Spleen (tissue), 11 donors: ENCODE measurements at regions not wholly inside any gene's neighbourhood (a gene's known extent, or its start where the extent isn't known, plus 50 kb on each side); places are given as distances from the start of the nearest gene placed in this dataset.

Experiments used
- DNase-seq: peaks from one replicate; pipeline ENCODE4 v3.0.0-alpha.2; 2020
- H3K27ac ChIP-seq, 8 donors: fragments of 200-600 bp; sonication (generic) in 7 of 8; 1 replicate in 4 of 8; 2 replicates in 4 of 8; pipeline versions ENCODE4 v1.5.0 to v1.8.0; 2016 to 2021; ENCODE audit warnings: inconsistent platforms in 4 of 8, mild to moderate bottlenecking in 4 of 8, moderate library complexity in 1 of 8
- H3K27me3 ChIP-seq, 7 donors: fragments of 200-600 bp; sonication (generic) in 6 of 7; replicated peaks in 1 of 7; 1 replicate in 4 of 7; 2 replicates in 3 of 7; pipeline versions ENCODE4 v1.5.0 to v1.8.0; 2016 to 2021; ENCODE audit warnings: inconsistent platforms in 3 of 7, mild to moderate bottlenecking in 1 of 7
- H3K36me3 ChIP-seq, 6 donors: fragments of 200-600 bp; sonication (generic) in 5 of 6; 1 replicate in 4 of 6; 2 replicates in 2 of 6; pipeline versions ENCODE4 v1.5.0 to v1.8.0; 2016 to 2021; ENCODE audit warnings: inconsistent platforms in 2 of 6
- H3K4me1 ChIP-seq, 6 donors: fragments of 200-600 bp; sonication (generic) in 5 of 6; 1 replicate in 3 of 6; 2 replicates in 3 of 6; pipeline versions ENCODE4 v1.5.0 to v1.8.0; 2016 to 2021; ENCODE audit warnings: inconsistent platforms in 3 of 6
- H3K4me3 ChIP-seq, 8 donors: fragments of 200-600 bp; sonication (generic) in 7 of 8; 1 replicate in 4 of 8; 2 replicates in 4 of 8; pipeline versions ENCODE4 v1.5.0 to v1.8.0; 2016 to 2021; ENCODE audit warnings: inconsistent platforms in 4 of 8, mild to moderate bottlenecking in 4 of 8, moderate library complexity in 2 of 8
- H3K9me3 ChIP-seq, 8 donors: fragments of 200-600 bp; sonication (generic) in 7 of 8; 1 replicate in 4 of 8; 2 replicates in 4 of 8; pipeline versions ENCODE4 v1.5.0 to v1.8.0; 2016 to 2021; ENCODE audit warnings: inconsistent platforms in 4 of 8
- CTCF ChIP-seq, 11 experiments: fragments of 200-600 bp in 7 of 11; fragments of 450-650 bp in 4 of 11; sonication (generic) in 4 of 11; IDR thresholded peaks in 8 of 11; conservative IDR thresholded peaks in 3 of 11; 1 replicate in 7 of 11; 2 replicates in 4 of 11; pipeline versions ENCODE4 v1.4.0 to v1.8.0; 2016 to 2021; ENCODE audit warnings: antibody characterized with exemption in 11 of 11, inconsistent platforms in 4 of 11, mild to moderate bottlenecking in 1 of 11
- POLR2A ChIP-seq, 3 donors: fragments of 450-650 bp; IDR thresholded peaks; one replicate each; pipeline ENCODE4 v1.5.1; 2017; ENCODE audit warnings: antibody characterized with exemption in 3 of 3, mild to moderate bottlenecking in 1 of 3
- POLR2AphosphoS5 ChIP-seq, 3 donors: sonication (generic); formaldehyde crosslinking; IDR thresholded peaks; one replicate each; pipeline ENCODE4 v1.5.1; 2017; ENCODE audit warnings: antibody characterized with exemption in 3 of 3
- WGBS, 5 donors: extraction: QIAGEN DNeasy Blood & Tissue Kit in 3 of 5; methylation state at CpG; one replicate each; pipeline versions ENCODE4 v1.1.5 to v1.1.7; 2013 to 2018; 5-methylcytosine and 5-hydroxymethylcytosine counted together
- intact Hi-C: fragments of 100-400 bp; cut with DNase I; formaldehyde crosslinking; loops from one replicate; pipeline ENCODE4 v1.15.0; 2023; ENCODE audit warnings: low total_unique reads
- donor health status: healthy with polysubstance abuse.
- donor health status: DM: no; HTN: no; CAD: no; lungs with moderate emphysema.
- donor health status: DM: no; HTN: no; CAD: no.
- donor health status: Bipolar disorder and iron deficiency.
- donor health status: healthy.
- donor health status: DM: no; HTN: no; CAD: no.
- donor health status: DM: yes; HTN: yes; CAD: no.

GRCh38 chr6:55659304-55659703 lies 80.3 kb upstream of the HMGCLL1 start:
- peaks cover 0 to 67% (median 41%) of the 10 kb centered on the region in 8 donors for H3K9me3 ChIP-seq
- TF ChIP-seq POLR2AphosphoS5 (IDR thresholded peaks at IDR 0.05) = no peak
- H3K4me1 ChIP-seq = no peaks in the 10 kb centered on the region
- no peak for DNase-seq
- no peaks in the 10 kb centered on the region for H3K36me3 ChIP-seq
- H3K4me3 ChIP-seq = no peak overlapping the region
- H3K27ac ChIP-seq = no peak overlapping the region
- no peaks in the 10 kb centered on the region for H3K27me3 ChIP-seq
- WGBS, 5 donors = 67 to 78% (median 75%) methylated on average over 3 of the region's 3 CpGs
- intact Hi-C loops = no loop called here

- H3K4me1 ChIP-seq = no peaks in the 10 kb centered on the region
- peaks cover 0 to 37% (median 14%) of the 10 kb centered on the region in 8 donors for H3K9me3 ChIP-seq
- intact Hi-C loops = no loop called here
- no peak for DNase-seq
- no peaks in the 10 kb centered on the region for H3K36me3 ChIP-seq
- H3K4me3 ChIP-seq = no peak overlapping the region
- H3K27me3 ChIP-seq = no peaks in the 10 kb centered on the region
- TF ChIP-seq CTCF (IDR thresholded peaks at IDR 0.05 in 8 of 11, conservative IDR thresholded peaks at IDR 0.05 in 3 of 11) (no peak), POLR2AphosphoS5 (IDR thresholded peaks at IDR 0.05) (no peak), POLR2A (IDR thresholded peaks at IDR 0.05) (no peak)
- H3K27ac ChIP-seq = no peak overlapping the region
- WGBS, 5 donors = 73 to 95% (median 85%) methylated on average over 1 of the region's 1 CpG
Observed at GRCh38 chr6:55654445-55654844, 75.5 kb upstream of the HMGCLL1 start.

GRCh38 chr6:55652429-55652828 lies 73.4 kb upstream of the HMGCLL1 start:
- TF ChIP-seq CTCF (IDR thresholded peaks at IDR 0.05 in 8 of 11, conservative IDR thresholded peaks at IDR 0.05 in 3 of 11) (no peak), POLR2AphosphoS5 (IDR thresholded peaks at IDR 0.05) (no peak), POLR2A (IDR thresholded peaks at IDR 0.05) (no peak)
- Histone ChIP-seq H3K4me1 (no peaks in the 10 kb centered on the region), H3K4me3 (no peak overlapping the region), H3K36me3 (no peaks in the 10 kb centered on the region), H3K27me3 (no peaks in the 10 kb centered on the region), H3K9me3 (peaks cover 0 to 24% (median 6%) of the 10 kb centered on the region in 8 donors), H3K27ac (no peak overlapping the region)
- intact Hi-C loops = no loop called here
- DNase-seq = no peak
- WGBS, 5 donors = 30 to 35% (median 31%) methylated on average over 1 of the region's 1 CpG

- peaks cover 0 to 15% (median 5%) of the 10 kb centered on the region in 8 donors for H3K9me3 ChIP-seq
- intact Hi-C loops = no loop called here
- WGBS, 5 donors = 72 to 86% (median 78%) methylated on average over 3 of the region's 3 CpGs
- no peak for DNase-seq
- no peak for TF ChIP-seq POLR2AphosphoS5 (IDR thresholded peaks at IDR 0.05)
- TF ChIP-seq POLR2A (IDR thresholded peaks at IDR 0.05) = no peak
- TF ChIP-seq CTCF (IDR thresholded peaks at IDR 0.05 in 8 of 11, conservative IDR thresholded peaks at IDR 0.05 in 3 of 11) = no peak
- H3K4me1 ChIP-seq = no peaks in the 10 kb centered on the region
- H3K27me3 ChIP-seq = no peaks in the 10 kb centered on the region
- no peaks in the 10 kb centered on the region for H3K36me3 ChIP-seq
- no peak overlapping the region for H3K4me3 ChIP-seq
- H3K27ac ChIP-seq = no peak overlapping the region
Observed at GRCh38 chr6:55651015-55651414, 72.0 kb upstream of the HMGCLL1 start.

- no peak overlapping the region for H3K4me3 ChIP-seq
- no peaks in the 10 kb centered on the region for H3K27me3 ChIP-seq
- no peak overlapping the region for H3K27ac ChIP-seq
- H3K36me3 ChIP-seq = no peaks in the 10 kb centered on the region
- intact Hi-C loops = no loop called here
- H3K9me3 ChIP-seq = peaks cover 0 to 46% (median 34%) of the 10 kb centered on the region in 8 donors
- no peaks in the 10 kb centered on the region for H3K4me1 ChIP-seq
- TF ChIP-seq CTCF (IDR thresholded peaks at IDR 0.05 in 8 of 11, conservative IDR thresholded peaks at IDR 0.05 in 3 of 11) (no peak), POLR2AphosphoS5 (IDR thresholded peaks at IDR 0.05) (no peak), POLR2A (IDR thresholded peaks at IDR 0.05) (no peak)
- no peak for DNase-seq
Observed at GRCh38 chr6:55643861-55644260, 64.9 kb upstream of the HMGCLL1 start.
